Aorta (tissue), 5 donors: ENCODE measurements at regions not wholly inside any gene's neighbourhood (a gene's known extent, or its start where the extent isn't known, plus 50 kb on each side); places are given as distances from the start of the nearest gene placed in this dataset.

Experiments
- ATAC-seq: fragments of 200-7000 bp; cut with Tn5 transposase; one replicate; pipeline ENCODE4 v1.9.1; 2022; ENCODE audit warnings: moderate library complexity; ENCODE audit not compliant: low FRiP score
- DNase-seq, 2 donors: peaks; one replicate each; pipeline ENCODE4 v3.0.0-alpha.2; 2020
- H3K27ac ChIP-seq, 2 donors: one replicate each; pipeline ENCODE4 v1.5.1; 2013; ENCODE audit warnings: low read length in 2 of 2, mild to moderate bottlenecking in 2 of 2, moderate library complexity in 2 of 2, control low read depth in 1 of 2, inconsistent platforms in 1 of 2, low read depth in 1 of 2
- H3K27me3 ChIP-seq, 2 donors: one replicate each; pipeline ENCODE4 v1.6.1; 2013; ENCODE audit warnings: control low read depth in 1 of 2, low read length in 1 of 2, mild to moderate bottlenecking in 1 of 2, moderate library complexity in 1 of 2; ENCODE audit not compliant: insufficient read depth in 2 of 2, control insufficient read depth in 1 of 2
- H3K36me3 ChIP-seq, 2 donors: one replicate each; pipeline ENCODE4 v1.6.1; 2013; ENCODE audit warnings: control low read depth in 1 of 2, low read length in 1 of 2, mild to moderate bottlenecking in 1 of 2; ENCODE audit not compliant: insufficient read depth in 2 of 2, control insufficient read depth in 1 of 2
- H3K4me1 ChIP-seq, 2 donors: one replicate each; pipeline ENCODE4 v1.6.1; 2013; ENCODE audit warnings: low read length in 2 of 2, control low read depth in 1 of 2, mild to moderate bottlenecking in 1 of 2, moderate library complexity in 1 of 2; ENCODE audit not compliant: insufficient read depth in 2 of 2, control insufficient read depth in 1 of 2
- H3K4me3 ChIP-seq, 2 donors: one replicate each; pipeline ENCODE4 v1.5.1; 2013; ENCODE audit warnings: low read length in 2 of 2, control low read depth in 1 of 2, mild to moderate bottlenecking in 1 of 2
- H3K9me3 ChIP-seq: one replicate; pipeline ENCODE4 v1.6.1; 2013; ENCODE audit warnings: mild to moderate bottlenecking, low read length; ENCODE audit not compliant: control insufficient read depth
- WGBS, 2 donors: extraction: QIAGEN DNeasy Blood & Tissue Kit; methylation state at CpG; one replicate each; pipeline ENCODE4 v1.1.7; 2013; 5-methylcytosine and 5-hydroxymethylcytosine counted together
- intact Hi-C, 2 donors: fragments of 100-400 bp; cut with DNase I; formaldehyde crosslinking; loops; one replicate each; pipeline versions ENCODE4 v1.14.2 to v1.15.0; 2022
- donor health status: healthy with polysubstance abuse.
- donor health status: Bipolar disorder and iron deficiency.
- donor health status: DM: no; HTN: no; CAD: no.
- donor health status: DM: no; HTN: no; CAD: no.
- donor health status: DM: yes; HTN: yes; CAD: no.

GRCh38 chr17:79518585-79519523 is 92.0 kb downstream of the RBFOX3 start:
- ATAC-seq (no peak), DNase-seq (no peak)
- intact Hi-C loops, result no loop called here
- H3K9me3 ChIP-seq, result no peaks in the 10 kb centered on the region
- H3K4me3 ChIP-seq, result no peak overlapping the region
- H3K4me1 ChIP-seq, result no peaks in the 10 kb centered on the region
- no peaks in the 10 kb centered on the region for H3K36me3 ChIP-seq
- 66 to 75% methylated on average over 30 to 31 of the region's 31 CpGs for WGBS, 2 donors
- H3K27ac ChIP-seq, result no peak overlapping the region
- H3K27me3 ChIP-seq, result no peaks in the 10 kb centered on the region

- intact Hi-C loops, result no loop called here
- Histone ChIP-seq H3K36me3 (no peaks in the 10 kb centered on the region), H3K27me3 (no peaks in the 10 kb centered on the region), H3K9me3 (no peaks in the 10 kb centered on the region), H3K4me1 (no peaks in the 10 kb centered on the region), H3K27ac (no peak overlapping the region), H3K4me3 (no peak overlapping the region)
- WGBS, 2 donors, result 86 to 87% methylated on average over 24 of the region's 24 CpGs
- ATAC-seq (no peak), DNase-seq (no peak)
Observed at GRCh38 chr17:79517827-79518584, 92.8 kb downstream of the RBFOX3 start.

GRCh38 chr17:79515646-79516571 is 94.9 kb downstream of the RBFOX3 start:
- no peaks in the 10 kb centered on the region for H3K9me3 ChIP-seq
- H3K4me3 ChIP-seq, result no peak overlapping the region
- H3K27ac ChIP-seq, result no peak overlapping the region
- H3K27me3 ChIP-seq, result no peaks in the 10 kb centered on the region
- H3K4me1 ChIP-seq, result no peaks in the 10 kb centered on the region
- DNase-seq (no peak), ATAC-seq (no peak)
- 42 to 43% methylated on average over 21 of the region's 21 CpGs for WGBS, 2 donors
- intact Hi-C loops, result no loop called here
- H3K36me3 ChIP-seq, result no peaks in the 10 kb centered on the region

GRCh38 chr17:79515110-79515509 is 95.7 kb downstream of the RBFOX3 start:
- ATAC-seq (no peak), DNase-seq (no peak)
- H3K36me3 ChIP-seq, result no peaks in the 10 kb centered on the region
- no peaks in the 10 kb centered on the region for H3K4me1 ChIP-seq
- H3K27me3 ChIP-seq, result no peaks in the 10 kb centered on the region
- intact Hi-C loops, result no loop called here
- no peak overlapping the region for H3K4me3 ChIP-seq
- H3K9me3 ChIP-seq, result no peaks in the 10 kb centered on the region
- H3K27ac ChIP-seq, result no peak overlapping the region
- 89 to 91% methylated on average over 7 of the region's 7 CpGs for WGBS, 2 donors

- no peak overlapping the region for H3K4me3 ChIP-seq
- H3K27me3 ChIP-seq, result no peaks in the 10 kb centered on the region
- H3K9me3 ChIP-seq, result no peaks in the 10 kb centered on the region
- intact Hi-C loops, result no loop called here
- no peaks in the 10 kb centered on the region for H3K36me3 ChIP-seq
- no peak for ATAC-seq
- WGBS, 2 donors, result 96 to 97% methylated on average over 17 of the region's 17 CpGs
- no peak overlapping the region for H3K27ac ChIP-seq
- H3K4me1 ChIP-seq, result no peaks in the 10 kb centered on the region
- DNase-seq, result no peak
Observed at GRCh38 chr17:79513820-79514535, 96.9 kb downstream of the RBFOX3 start.

- intact Hi-C loops, result no loop called here
- ATAC-seq, result no peak
- H3K4me1 ChIP-seq, result no peaks in the 10 kb centered on the region
- H3K4me3 ChIP-seq, result no peak overlapping the region
- H3K27me3 ChIP-seq, result no peaks in the 10 kb centered on the region
- no peak for DNase-seq
- H3K27ac ChIP-seq, result no peak overlapping the region
- no peaks in the 10 kb centered on the region for H3K36me3 ChIP-seq
- no peaks in the 10 kb centered on the region for H3K9me3 ChIP-seq
- 93 to 95% methylated on average over 4 of the region's 4 CpGs for WGBS, 2 donors
Observed at GRCh38 chr17:79513206-79513605, 97.6 kb downstream of the RBFOX3 start.

- DNase-seq (no peak), ATAC-seq (no peak)
- WGBS, 2 donors, result 94% methylated on average over 12 of the region's 12 CpGs
- Histone ChIP-seq H3K27ac (no peak overlapping the region), H3K4me3 (no peak overlapping the region), H3K9me3 (no peaks in the 10 kb centered on the region), H3K4me1 (no peaks in the 10 kb centered on the region), H3K36me3 (no peaks in the 10 kb centered on the region), H3K27me3 (no peaks in the 10 kb centered on the region)
- intact Hi-C loops, result no loop called here
Observed at GRCh38 chr17:79511471-79511870, 99.4 kb downstream of the RBFOX3 start.

- 86% methylated on average over 18 of the region's 18 CpGs for WGBS, 2 donors
- no peaks in the 10 kb centered on the region for H3K4me1 ChIP-seq
- DNase-seq (no peak), ATAC-seq (no peak)
- no peaks in the 10 kb centered on the region for H3K27me3 ChIP-seq
- peaks cover 2% of the 10 kb centered on the region for H3K9me3 ChIP-seq
- H3K36me3 ChIP-seq, result no peaks in the 10 kb centered on the region
- H3K4me3 ChIP-seq, result no peak overlapping the region
- intact Hi-C loops, result no loop called here
- no peak overlapping the region for H3K27ac ChIP-seq
Observed at GRCh38 chr17:79510071-79510470, 100.8 kb downstream of the RBFOX3 start.
